ENCODE measurements at regions not wholly inside any gene's neighbourhood (a gene's known extent, or its start where the extent isn't known, plus 50 kb on each side); places are given as distances from the start of the nearest gene placed in this dataset.

DNA sequence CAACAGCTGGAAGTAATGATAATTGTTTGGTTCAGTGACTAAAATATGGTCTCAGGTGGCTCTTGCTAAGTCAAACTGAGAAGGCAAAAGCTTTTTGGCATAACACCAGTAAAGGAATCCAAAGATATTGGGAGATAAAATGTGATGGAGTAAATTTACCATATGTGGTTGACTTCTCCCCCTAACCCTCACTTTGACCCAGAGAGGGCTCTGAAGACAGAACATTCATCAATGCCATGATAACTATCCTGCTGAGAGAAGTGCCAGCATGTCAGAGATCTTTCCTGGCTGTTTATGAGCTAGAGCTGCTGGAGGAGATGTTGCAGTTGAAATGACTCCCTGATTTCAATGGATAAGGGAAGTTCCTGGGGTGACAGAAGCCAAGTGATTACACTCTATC is 213.4 kb downstream of the SPCS3 start:
- no peak for TF ChIP-seq POLR2AphosphoS5 (IDR thresholded peaks at IDR 0.05; ENCODE audit: low read depth, low read length)
- no peak for TF ChIP-seq POLR2A (IDR thresholded peaks at IDR 0.05; ENCODE audit: low read depth, low read length)
- no peak for TF ChIP-seq TAF1 (IDR thresholded peaks at IDR 0.05; ENCODE audit: borderline replicate concordance, low read depth, low read length)
